Activated naive CD8-positive, alpha-beta T cell treated with anti-CD3 and anti-CD28 coated beads, Interleukin-2, amount 10 ng/mL, durations not matched to agents 7 days and 5 days (primary cell): ENCODE measurements at regions not wholly inside any gene's neighbourhood (a gene's known extent, or its start where the extent isn't known, plus 50 kb on each side); places are given as distances from the start of the nearest gene placed in this dataset.

ENCODE experiments used
- ATAC-seq: fragments of 150-1000 bp; cut with Tn5 transposase; one replicate; pipeline ENCODE4 v1.10.0; 2021; ENCODE audit warnings: low read depth, moderate library complexity
- POLR2A ChIA-PET: fragments of 350-600 bp; sonication (Branson Sonifier 250); formaldehyde crosslinking; loops from one replicate; lab custom pipeline; 2021; ENCODE audit warnings: antibody characterized with exemption; lab: Charles Lee
- DNase-seq: peaks from one replicate; pipeline ENCODE4 v3.0.0; 2021
- H3K27ac Mint-ChIP-seq: one replicate; pipeline ENCODE4 v1.8.0; 2022; ENCODE audit warnings: mild to moderate bottlenecking, mixed read lengths
- H3K27me3 Mint-ChIP-seq: one replicate; pipeline ENCODE4 v1.8.0; 2022; ENCODE audit warnings: mild to moderate bottlenecking, moderate library complexity, mixed read lengths
- H3K36me3 Mint-ChIP-seq: one replicate; pipeline ENCODE4 v1.8.0; 2021; ENCODE audit warnings: mild to moderate bottlenecking, mixed read lengths
- H3K4me1 Mint-ChIP-seq: one replicate; pipeline ENCODE4 v1.8.0; 2021; ENCODE audit warnings: mixed read lengths
- H3K4me3 Mint-ChIP-seq: one replicate; pipeline ENCODE4 v1.8.0; 2022; ENCODE audit warnings: mild to moderate bottlenecking, moderate library complexity, mixed read lengths
- H3K9me3 Mint-ChIP-seq: one replicate; pipeline ENCODE4 v1.8.0; 2021; ENCODE audit warnings: mixed read lengths

DNA sequence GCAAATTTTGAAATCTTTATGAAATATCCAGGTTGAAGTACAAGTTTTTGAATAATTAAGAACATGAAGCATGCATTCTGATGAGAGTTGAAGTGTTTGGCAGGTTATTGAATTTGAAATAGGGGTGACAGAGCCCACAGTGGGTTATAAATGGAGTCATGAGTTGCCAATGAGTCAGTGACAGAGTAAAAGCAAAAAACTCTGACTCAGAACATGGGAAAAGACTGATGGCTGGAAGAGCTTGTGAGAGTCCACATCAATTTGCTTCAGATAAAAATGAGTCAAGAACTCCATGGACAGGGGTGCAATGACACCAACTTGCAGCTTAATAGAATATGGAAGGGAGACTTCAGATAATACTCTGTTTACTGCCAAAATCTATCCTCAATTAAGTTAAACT lies 105.3 kb downstream of the SLC6A15 start:
- Mint-ChIP-seq H3K36me3 (no peaks in the 10 kb centered on the region), H3K9me3 (no peaks in the 10 kb centered on the region), H3K27me3 (no peaks in the 10 kb centered on the region), H3K4me3 (no peak overlapping the region), H3K27ac (no peak overlapping the region), H3K4me1 (no peaks in the 10 kb centered on the region)
- DNase-seq (no peak), ATAC-seq (no peak)
- POLR2A ChIA-PET: no interaction called here

DNA sequence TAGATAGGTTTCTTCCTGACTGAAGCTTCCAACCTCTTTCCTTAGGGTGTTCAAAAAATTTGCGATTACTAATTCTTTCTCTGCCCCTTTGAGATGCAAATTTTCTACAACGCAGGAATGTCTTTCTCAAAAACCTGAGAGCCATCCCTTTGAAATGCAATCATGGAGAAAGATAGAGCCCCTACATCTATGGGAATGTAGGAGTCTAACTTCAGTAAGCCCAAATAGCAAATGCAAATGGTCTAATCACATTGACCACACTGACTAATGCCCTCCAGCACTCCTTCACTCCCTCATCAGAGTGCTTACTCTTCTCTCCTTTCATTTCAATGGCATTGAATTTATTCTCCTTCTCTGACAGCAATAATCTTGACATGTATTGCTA lies 107.1 kb downstream of the SLC6A15 start:
- H3K4me1 Mint-ChIP-seq: no peaks in the 10 kb centered on the region
- POLR2A ChIA-PET: no interaction called here

DNA sequence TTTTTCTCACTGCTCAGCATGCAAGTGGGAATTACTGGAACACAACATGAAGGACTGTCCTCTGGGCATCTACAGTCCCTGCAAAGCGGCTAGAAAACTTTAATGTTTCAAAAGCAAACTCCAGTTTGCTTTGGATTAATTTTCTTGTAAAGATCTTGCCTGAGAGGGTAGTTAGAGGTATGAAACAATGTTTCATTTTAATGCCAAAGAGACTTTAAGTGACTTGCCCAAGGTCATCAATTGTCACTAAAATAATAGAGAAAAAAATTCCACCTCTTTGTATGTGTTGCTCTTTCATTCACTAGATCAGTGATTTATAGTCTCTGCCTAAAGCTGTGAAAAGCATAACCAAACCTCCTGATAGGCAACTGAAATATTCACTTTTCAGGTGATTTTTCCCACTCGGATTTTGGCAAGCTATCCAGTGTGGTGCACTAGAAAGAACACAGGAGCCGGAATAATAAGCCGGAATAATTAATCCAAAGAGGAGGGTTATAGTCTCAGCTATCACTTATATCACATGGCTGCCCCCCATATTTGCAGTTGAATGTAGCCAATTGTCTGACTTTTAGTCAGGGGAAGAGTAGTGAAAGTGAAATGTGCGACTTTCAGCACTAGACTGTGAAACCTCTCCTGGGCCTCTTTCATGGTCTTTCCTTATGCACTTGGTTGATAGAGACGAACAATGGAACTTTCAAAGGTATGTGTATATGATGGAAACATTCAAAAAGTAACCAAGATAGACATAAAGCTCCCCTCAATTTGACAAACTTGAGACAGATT lies 107.7 kb downstream of the SLC6A15 start:
- Mint-ChIP-seq H3K9me3 (no peaks in the 10 kb centered on the region), H3K27ac (no peak overlapping the region), H3K4me1 (no peaks in the 10 kb centered on the region), H3K4me3 (no peak overlapping the region), H3K36me3 (no peaks in the 10 kb centered on the region), H3K27me3 (no peaks in the 10 kb centered on the region)
- POLR2A ChIA-PET: no interaction called here
- DNase-seq: no peak
- no peak for ATAC-seq

More for the DNA sequence above, 107.1 kb downstream of the SLC6A15 start:
- H3K27ac Mint-ChIP-seq: no peak overlapping the region
- no peak for DNase-seq
- no peak overlapping the region for H3K4me3 Mint-ChIP-seq
- ATAC-seq: no peak
- H3K9me3 Mint-ChIP-seq: no peaks in the 10 kb centered on the region
- H3K36me3 Mint-ChIP-seq: no peaks in the 10 kb centered on the region
- no peaks in the 10 kb centered on the region for H3K27me3 Mint-ChIP-seq

DNA sequence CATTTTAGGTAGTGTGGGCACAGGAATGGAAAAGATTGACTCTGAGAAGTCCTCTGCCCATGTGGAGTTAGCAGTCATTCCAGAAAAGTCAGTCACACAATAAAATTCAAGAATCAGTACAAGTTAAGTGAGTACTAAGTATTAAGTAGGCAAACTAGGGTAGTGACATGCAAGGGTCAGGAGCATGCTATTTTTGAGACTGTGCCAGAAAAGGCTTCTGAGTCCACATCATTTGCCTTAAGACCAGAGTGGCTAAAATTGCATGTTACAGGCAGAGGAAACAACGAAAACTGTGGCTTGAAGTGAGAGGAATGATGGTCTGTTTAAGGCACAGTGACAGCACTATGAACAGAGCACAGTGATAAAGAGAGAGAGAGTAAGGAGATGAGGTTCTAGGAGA lies 108.9 kb downstream of the SLC6A15 start:
- H3K36me3 Mint-ChIP-seq: no peaks in the 10 kb centered on the region
- no peaks in the 10 kb centered on the region for H3K4me1 Mint-ChIP-seq
- H3K9me3 Mint-ChIP-seq: no peaks in the 10 kb centered on the region
- H3K27ac Mint-ChIP-seq: no peak overlapping the region
- H3K27me3 Mint-ChIP-seq: no peaks in the 10 kb centered on the region
- no peak for ATAC-seq
- no peak overlapping the region for H3K4me3 Mint-ChIP-seq
- POLR2A ChIA-PET: no interaction called here
- no peak for DNase-seq

DNA sequence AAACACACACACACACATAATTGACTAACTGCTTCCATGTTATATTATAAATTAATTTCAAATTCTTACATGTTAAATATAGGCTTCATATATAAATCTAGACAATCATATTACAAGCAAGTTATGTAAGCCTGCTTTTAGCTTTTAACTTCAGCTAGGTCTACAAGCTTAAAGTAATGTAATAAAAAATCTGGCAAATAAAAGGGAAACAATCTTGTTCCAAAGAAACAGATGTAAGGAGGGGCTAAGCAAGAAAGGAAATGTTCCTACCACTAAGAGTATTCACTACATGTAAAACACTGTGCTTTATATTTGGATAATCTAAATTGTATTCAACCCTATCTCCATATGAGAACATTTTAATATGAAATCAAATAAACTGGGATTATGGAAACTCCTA lies 110.4 kb downstream of the SLC6A15 start:
- DNase-seq: no peak
- no peak for ATAC-seq
- POLR2A ChIA-PET: no interaction called here
- Mint-ChIP-seq H3K27me3 (no peaks in the 10 kb centered on the region), H3K36me3 (no peaks in the 10 kb centered on the region), H3K9me3 (no peaks in the 10 kb centered on the region), H3K4me1 (no peaks in the 10 kb centered on the region), H3K4me3 (no peak overlapping the region), H3K27ac (no peak overlapping the region)

DNA sequence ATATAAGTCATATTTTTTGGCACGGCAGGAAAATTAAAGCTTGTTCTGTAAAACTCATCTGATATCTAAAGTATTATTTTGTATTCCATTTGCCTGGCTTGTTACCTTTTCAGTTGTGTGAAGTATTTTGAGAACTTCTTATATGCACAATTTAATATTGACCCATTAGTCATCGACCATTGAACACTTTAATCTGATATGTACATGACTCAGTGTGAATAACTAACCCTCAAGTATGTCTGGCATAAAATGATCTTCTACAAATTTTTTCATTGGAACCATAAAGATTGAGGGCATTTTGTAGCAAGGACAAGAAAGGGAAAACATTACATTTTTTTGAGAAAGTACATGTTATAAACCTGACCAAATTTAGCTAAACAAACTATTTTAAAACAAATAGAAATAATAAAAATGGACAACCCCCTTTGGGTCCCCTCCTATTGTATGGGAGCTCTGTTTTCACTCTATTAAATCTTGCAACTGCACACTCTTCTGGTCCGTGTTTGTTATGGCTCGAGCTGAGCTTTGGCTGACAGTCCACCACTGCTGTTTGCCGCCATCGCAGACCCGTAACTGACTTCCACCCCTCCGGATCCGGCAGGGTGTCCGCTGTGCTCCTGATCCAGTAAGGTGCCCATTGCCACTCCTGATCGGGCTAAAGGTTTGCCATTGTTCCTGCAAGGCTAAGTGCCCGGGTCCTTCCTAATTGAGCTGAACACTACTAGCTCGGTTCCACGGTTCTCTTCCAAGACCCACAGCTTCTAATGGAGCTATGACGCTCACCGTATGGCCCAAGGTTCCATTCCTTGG lies 118.8 kb downstream of the SLC6A15 start:
- POLR2A ChIA-PET: no interaction called here
- H3K4me1 Mint-ChIP-seq: no peaks in the 10 kb centered on the region
- DNase-seq: no peak

DNA sequence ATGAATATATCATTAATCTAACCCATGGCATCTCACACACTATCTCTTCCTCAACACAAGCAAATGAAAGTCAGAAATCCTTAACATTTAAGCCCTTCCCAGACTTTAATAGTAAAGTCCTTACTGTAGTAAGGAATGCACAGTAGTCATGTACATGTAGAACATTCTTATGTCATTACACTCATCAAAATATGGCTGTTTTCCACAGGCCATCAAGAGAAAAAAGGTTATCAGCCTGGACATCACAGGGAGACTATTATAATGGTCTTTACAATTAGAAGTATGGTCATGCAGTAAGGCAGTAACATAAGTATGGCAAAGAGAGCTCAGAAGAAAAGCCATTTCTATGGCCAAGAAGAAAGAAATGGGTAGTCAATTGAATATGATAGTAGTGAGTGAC lies 121.2 kb downstream of the SLC6A15 start:
- Mint-ChIP-seq H3K4me3 (no peak overlapping the region), H3K36me3 (no peaks in the 10 kb centered on the region), H3K27ac (no peak overlapping the region), H3K27me3 (no peaks in the 10 kb centered on the region), H3K9me3 (no peaks in the 10 kb centered on the region), H3K4me1 (no peaks in the 10 kb centered on the region)
- DNase-seq (no peak), ATAC-seq (no peak)
- POLR2A ChIA-PET: no interaction called here

More for the DNA sequence above, 118.8 kb downstream of the SLC6A15 start:
- ATAC-seq: no peak
- H3K27ac Mint-ChIP-seq: no peak overlapping the region
- H3K9me3 Mint-ChIP-seq: no peaks in the 10 kb centered on the region
- no peaks in the 10 kb centered on the region for H3K36me3 Mint-ChIP-seq
- H3K4me3 Mint-ChIP-seq: no peak overlapping the region
- H3K27me3 Mint-ChIP-seq: no peaks in the 10 kb centered on the region

DNA sequence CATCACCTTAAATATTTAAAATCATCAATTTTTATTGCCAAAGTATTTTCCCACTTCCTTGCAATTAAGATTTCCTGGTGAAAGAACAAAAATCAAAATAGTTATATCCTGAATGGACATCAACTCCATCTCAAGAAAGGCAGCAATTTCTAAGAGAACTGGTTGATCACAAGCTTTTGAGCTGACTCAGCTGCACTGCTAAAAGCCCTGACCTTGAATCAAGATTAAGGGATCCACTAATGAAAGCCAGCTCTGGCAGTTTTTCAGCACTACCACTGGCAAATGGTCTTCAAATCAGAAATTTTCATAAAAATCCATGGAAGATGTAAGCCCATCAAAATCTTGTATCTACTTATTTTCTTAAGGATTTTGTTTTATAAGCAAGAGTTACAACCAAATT lies 123.4 kb downstream of the SLC6A15 start:
- no peak for DNase-seq
- no peak for ATAC-seq
- POLR2A ChIA-PET: no interaction called here
- Mint-ChIP-seq H3K9me3 (no peaks in the 10 kb centered on the region), H3K4me1 (no peaks in the 10 kb centered on the region), H3K36me3 (no peaks in the 10 kb centered on the region), H3K27me3 (no peaks in the 10 kb centered on the region), H3K27ac (no peak overlapping the region), H3K4me3 (no peak overlapping the region)

DNA sequence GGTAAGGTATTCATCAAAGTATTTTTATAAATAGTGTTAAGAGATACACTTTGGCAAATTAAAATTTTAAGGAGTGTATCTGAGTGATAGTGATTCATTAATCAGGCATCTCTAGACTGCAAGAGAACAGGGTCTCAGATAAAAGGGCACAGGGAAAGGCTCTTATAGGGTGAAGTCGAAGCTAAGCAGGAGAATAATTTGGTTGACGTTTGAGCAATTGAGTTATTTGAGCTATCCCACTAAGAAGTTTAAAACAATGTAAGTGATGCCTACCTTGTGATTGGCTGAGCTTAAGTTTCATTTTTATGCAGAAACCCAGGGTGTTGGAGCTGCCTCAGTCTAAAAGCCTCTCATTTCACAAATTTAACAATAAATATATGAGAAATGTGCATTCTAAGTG lies 125.3 kb downstream of the SLC6A15 start:
- ATAC-seq (no peak), DNase-seq (no peak)
- H3K4me1 Mint-ChIP-seq: no peaks in the 10 kb centered on the region
- POLR2A ChIA-PET: no interaction called here
- no peaks in the 10 kb centered on the region for H3K9me3 Mint-ChIP-seq
- H3K27me3 Mint-ChIP-seq: no peaks in the 10 kb centered on the region
- no peak overlapping the region for H3K4me3 Mint-ChIP-seq
- H3K27ac Mint-ChIP-seq: no peak overlapping the region
- H3K36me3 Mint-ChIP-seq: no peaks in the 10 kb centered on the region

DNA sequence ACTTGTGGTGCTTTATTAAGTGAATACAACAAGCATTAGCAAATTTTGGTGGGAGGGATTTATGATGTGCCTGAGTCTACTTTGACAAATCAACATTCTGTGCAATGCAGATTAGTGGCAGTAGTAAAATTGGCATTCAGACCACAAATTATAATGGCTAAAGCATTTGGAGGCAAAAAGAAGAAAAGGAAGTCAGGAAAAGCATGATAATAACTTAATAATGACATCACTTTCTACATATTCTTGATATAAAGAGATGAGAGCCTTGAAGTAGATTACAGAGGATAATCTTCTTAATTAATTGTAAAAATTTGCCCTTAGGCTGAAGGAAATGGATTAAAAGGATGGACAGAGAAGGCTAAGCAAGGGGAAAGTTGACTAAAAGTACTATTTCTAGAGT lies 126.0 kb downstream of the SLC6A15 start:
- ATAC-seq: no peak
- H3K9me3 Mint-ChIP-seq: no peaks in the 10 kb centered on the region
- no peak overlapping the region for H3K27ac Mint-ChIP-seq
- no peak for DNase-seq
- no peaks in the 10 kb centered on the region for H3K36me3 Mint-ChIP-seq
- POLR2A ChIA-PET: no interaction called here
- no peaks in the 10 kb centered on the region for H3K27me3 Mint-ChIP-seq
- no peaks in the 10 kb centered on the region for H3K4me1 Mint-ChIP-seq
- H3K4me3 Mint-ChIP-seq: no peak overlapping the region

DNA sequence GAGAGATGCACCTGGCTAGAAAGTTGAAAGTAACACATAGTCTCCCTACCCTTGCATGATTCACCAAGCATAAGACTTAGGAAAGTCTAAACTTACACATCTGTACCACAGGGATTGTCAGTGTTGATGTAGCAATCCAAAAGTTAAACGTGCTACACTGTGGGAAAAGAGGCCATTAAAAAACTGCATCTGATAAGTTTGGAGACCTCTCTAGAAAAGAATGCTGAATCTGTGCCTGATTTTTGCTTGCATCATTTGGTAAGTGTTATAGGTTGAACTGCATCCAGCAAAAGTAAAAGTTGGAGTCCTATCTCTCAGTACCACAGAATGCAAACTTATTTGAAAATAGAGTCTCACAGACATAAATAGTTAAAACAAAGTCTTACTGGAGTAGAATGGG lies 126.6 kb downstream of the SLC6A15 start:
- POLR2A ChIA-PET: no interaction called here
- Mint-ChIP-seq H3K9me3 (no peaks in the 10 kb centered on the region), H3K36me3 (no peaks in the 10 kb centered on the region), H3K4me1 (no peaks in the 10 kb centered on the region), H3K27me3 (no peaks in the 10 kb centered on the region), H3K4me3 (no peak overlapping the region), H3K27ac (no peak overlapping the region)
- ATAC-seq: no peak
- DNase-seq: no peak

DNA sequence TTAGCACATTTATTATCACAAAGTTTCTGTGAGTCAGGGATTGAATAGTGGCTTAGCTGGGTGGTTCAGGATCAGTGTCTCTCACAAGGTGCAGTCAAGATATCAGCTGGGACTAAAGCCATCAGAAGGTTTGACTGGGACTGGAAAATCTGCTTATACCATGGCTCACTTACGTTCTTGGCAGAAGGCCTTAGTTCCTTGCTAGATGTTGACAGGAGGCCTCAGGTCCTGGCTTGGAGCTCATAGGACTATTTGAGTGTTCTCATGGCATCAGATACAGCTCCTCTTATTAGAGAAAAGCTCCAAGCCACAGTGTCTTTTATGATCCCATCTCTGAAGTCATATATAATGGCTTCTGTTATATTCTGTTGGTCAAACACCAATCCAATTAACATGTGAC lies 127.3 kb downstream of the SLC6A15 start:
- DNase-seq (no peak), ATAC-seq (no peak)
- Mint-ChIP-seq H3K27ac (no peak overlapping the region), H3K4me3 (no peak overlapping the region), H3K36me3 (no peaks in the 10 kb centered on the region), H3K4me1 (no peaks in the 10 kb centered on the region), H3K9me3 (no peaks in the 10 kb centered on the region), H3K27me3 (no peaks in the 10 kb centered on the region)
- POLR2A ChIA-PET: no interaction called here

DNA sequence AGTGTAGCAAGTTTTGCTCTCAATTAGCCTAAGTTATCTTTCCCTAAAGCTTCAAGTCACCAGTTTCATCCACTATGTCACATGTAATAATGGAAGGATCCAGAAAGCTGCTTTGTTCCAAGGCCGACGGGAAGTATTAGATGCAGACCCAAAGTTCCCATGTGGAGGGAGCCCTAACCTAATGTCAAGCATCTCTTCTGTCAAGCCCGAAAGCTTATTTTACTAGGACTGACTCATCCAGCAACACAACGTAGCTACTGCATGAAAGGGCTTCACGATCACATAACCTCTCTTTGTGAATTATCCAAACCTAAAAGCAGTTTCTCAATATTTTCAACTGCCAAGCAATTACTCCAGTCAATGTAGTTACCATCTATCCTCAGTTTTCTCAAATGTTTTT lies 133.4 kb downstream of the SLC6A15 start:
- no peaks in the 10 kb centered on the region for H3K36me3 Mint-ChIP-seq
- no peak overlapping the region for H3K4me3 Mint-ChIP-seq
- no peak for ATAC-seq
- POLR2A ChIA-PET: no interaction called here
- H3K27me3 Mint-ChIP-seq: peaks cover 2% of the 10 kb centered on the region
- DNase-seq: no peak
- no peaks in the 10 kb centered on the region for H3K9me3 Mint-ChIP-seq
- H3K27ac Mint-ChIP-seq: no peak overlapping the region
- H3K4me1 Mint-ChIP-seq: no peaks in the 10 kb centered on the region

DNA sequence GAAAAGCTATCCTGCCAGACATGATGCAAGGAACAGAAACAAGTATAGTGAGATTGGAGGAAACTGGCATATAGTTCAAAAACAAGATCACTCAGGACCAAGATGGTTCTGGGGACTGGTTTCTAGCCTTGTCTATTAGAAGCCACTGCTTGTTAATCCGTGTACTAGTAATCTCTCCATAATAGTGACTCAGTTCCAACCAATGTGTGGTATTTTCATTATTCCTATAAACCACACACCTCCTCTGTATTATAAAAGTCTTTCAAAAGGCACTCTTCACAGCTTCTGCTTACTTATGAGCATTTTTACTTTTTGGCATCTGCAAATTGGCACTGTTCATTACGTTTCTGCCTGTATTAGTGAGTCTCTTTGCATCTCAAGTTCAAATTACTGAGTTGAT lies 140.3 kb downstream of the SLC6A15 start:
- no peaks in the 10 kb centered on the region for H3K4me1 Mint-ChIP-seq
- H3K27me3 Mint-ChIP-seq: no peaks in the 10 kb centered on the region
- H3K9me3 Mint-ChIP-seq: no peaks in the 10 kb centered on the region
- no peaks in the 10 kb centered on the region for H3K36me3 Mint-ChIP-seq
- DNase-seq: no peak
- no peak overlapping the region for H3K27ac Mint-ChIP-seq
- POLR2A ChIA-PET: no interaction called here
- H3K4me3 Mint-ChIP-seq: no peak overlapping the region
- ATAC-seq: no peak
